ENCODE measurements at regions not wholly inside any gene's neighbourhood (a gene's known extent, or its start where the extent isn't known, plus 50 kb on each side); places are given as distances from the start of the nearest gene placed in this dataset.

GRCh38 chr2:8072907-8073306 lies 608.9 kb upstream of the ID2 start:
- H3K36me3 ChIP-seq = no peaks in the 10 kb centered on the region
- H3K27ac ChIP-seq = no peak overlapping the region
- H3K9me3 ChIP-seq = no peaks in the 10 kb centered on the region
- no peaks in the 10 kb centered on the region for H3K4me1 ChIP-seq (ENCODE audit: control insufficient read depth in 1 of 2, low read depth in 2 of 2)
- H3K4me3 ChIP-seq = no peak overlapping the region
- no peak for DNase-seq (ENCODE audit: low spot score)
- TF ChIP-seq, protein P1, sequence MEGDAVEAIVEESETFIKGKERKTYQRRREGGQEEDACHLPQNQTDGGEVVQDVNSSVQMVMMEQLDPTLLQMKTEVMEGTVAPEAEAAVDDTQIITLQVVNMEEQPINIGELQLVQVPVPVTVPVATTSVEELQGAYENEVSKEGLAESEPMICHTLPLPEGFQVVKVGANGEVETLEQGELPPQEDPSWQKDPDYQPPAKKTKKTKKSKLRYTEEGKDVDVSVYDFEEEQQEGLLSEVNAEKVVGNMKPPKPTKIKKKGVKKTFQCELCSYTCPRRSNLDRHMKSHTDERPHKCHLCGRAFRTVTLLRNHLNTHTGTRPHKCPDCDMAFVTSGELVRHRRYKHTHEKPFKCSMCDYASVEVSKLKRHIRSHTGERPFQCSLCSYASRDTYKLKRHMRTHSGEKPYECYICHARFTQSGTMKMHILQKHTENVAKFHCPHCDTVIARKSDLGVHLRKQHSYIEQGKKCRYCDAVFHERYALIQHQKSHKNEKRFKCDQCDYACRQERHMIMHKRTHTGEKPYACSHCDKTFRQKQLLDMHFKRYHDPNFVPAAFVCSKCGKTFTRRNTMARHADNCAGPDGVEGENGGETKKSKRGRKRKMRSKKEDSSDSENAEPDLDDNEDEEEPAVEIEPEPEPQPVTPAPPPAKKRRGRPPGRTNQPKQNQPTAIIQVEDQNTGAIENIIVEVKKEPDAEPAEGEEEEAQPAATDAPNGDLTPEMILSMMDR (IDR thresholded peaks at IDR 0.05) = no peak
- no peak for ATAC-seq (ENCODE audit: insufficient number of reproducible peaks, low FRiP score, low read depth)
- no peaks in the 10 kb centered on the region for H3K27me3 ChIP-seq (replicated peaks; ENCODE audit: insufficient read depth)

DNA sequence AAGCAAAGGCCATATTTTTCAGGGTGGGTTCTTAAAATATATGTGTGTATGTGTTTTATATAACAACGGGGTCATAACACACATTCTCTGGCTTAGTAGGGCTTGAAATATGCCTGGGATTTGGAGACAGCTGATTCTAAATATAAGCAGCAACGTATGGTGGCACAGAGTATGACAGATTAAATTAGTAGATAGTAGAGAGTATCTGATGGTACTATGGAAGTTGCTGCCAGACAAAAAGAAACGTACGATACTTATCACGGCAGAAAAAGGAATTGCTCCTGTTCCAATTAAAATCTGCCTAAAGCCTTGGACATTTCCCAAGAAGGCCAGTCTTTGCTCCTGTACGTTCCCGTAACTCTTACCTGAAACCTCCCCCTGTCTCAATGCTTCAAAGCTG lies 607.9 kb upstream of the ID2 start:
- no peaks in the 10 kb centered on the region for H3K9me3 ChIP-seq
- TF ChIP-seq, protein P1 (IDR thresholded peaks at IDR 0.05) = no peak
- no peak for DNase-seq (ENCODE audit: low spot score)
- no peak for ATAC-seq (ENCODE audit: insufficient number of reproducible peaks, low FRiP score, low read depth)
- H3K36me3 ChIP-seq = no peaks in the 10 kb centered on the region
- no peaks in the 10 kb centered on the region for H3K4me1 ChIP-seq (ENCODE audit: control insufficient read depth in 1 of 2, low read depth in 2 of 2)
- H3K27ac ChIP-seq = no peak overlapping the region
- H3K27me3 ChIP-seq (replicated peaks; ENCODE audit: insufficient read depth) = no peaks in the 10 kb centered on the region
- no peak overlapping the region for H3K4me3 ChIP-seq

GRCh38 chr2:8076448-8077342 lies 605.2 kb upstream of the ID2 start:
- H3K4me3 ChIP-seq = no peak overlapping the region
- H3K27me3 ChIP-seq (replicated peaks; ENCODE audit: insufficient read depth) = no peaks in the 10 kb centered on the region
- H3K36me3 ChIP-seq = no peaks in the 10 kb centered on the region
- DNase-seq (ENCODE audit: low spot score) (no peak), ATAC-seq (ENCODE audit: insufficient number of reproducible peaks, low FRiP score, low read depth) (no peak)
- no peaks in the 10 kb centered on the region for H3K9me3 ChIP-seq
- no peak overlapping the region for H3K27ac ChIP-seq
- no peaks in the 10 kb centered on the region for H3K4me1 ChIP-seq (ENCODE audit: control insufficient read depth in 1 of 2, low read depth in 2 of 2)
- TF ChIP-seq, protein P1 (IDR thresholded peaks at IDR 0.05) = no peak

- Histone ChIP-seq H3K4me3 (no peak overlapping the region), H3K9me3 (no peaks in the 10 kb centered on the region), H3K36me3 (no peaks in the 10 kb centered on the region), H3K4me1 (ENCODE audit: control insufficient read depth in 1 of 2, low read depth in 2 of 2) (no peaks in the 10 kb centered on the region), H3K27ac (no peak overlapping the region), H3K27me3 (replicated peaks; ENCODE audit: insufficient read depth) (no peaks in the 10 kb centered on the region)
- ATAC-seq (ENCODE audit: insufficient number of reproducible peaks, low FRiP score, low read depth) = no peak
- TF ChIP-seq, protein P1 (IDR thresholded peaks at IDR 0.05) = no peak
- no peak for DNase-seq (ENCODE audit: low spot score)
Measured at GRCh38 chr2:8078705-8079104, 603.2 kb upstream of the ID2 start.

DNA sequence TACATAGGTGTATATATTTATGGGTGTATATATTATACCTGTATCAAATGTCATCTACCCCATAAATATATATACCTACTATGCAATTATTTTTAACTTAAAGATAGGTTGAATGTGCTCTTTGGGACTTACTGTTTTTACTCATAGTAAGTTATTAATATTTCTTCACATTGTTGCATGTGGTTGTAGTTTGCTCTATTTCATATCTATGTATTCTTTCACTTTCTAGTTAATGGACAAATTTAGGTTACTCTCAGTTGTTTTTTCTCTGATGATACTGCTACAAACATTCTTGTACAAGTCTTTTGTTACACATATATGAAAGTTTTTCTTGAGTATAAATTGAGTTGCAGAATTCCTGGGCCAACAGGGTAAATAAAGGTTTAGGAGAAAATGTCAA lies 601.8 kb upstream of the ID2 start:
- H3K27ac ChIP-seq = no peak overlapping the region
- ATAC-seq (ENCODE audit: insufficient number of reproducible peaks, low FRiP score, low read depth) (no peak), DNase-seq (ENCODE audit: low spot score) (no peak)
- TF ChIP-seq, protein P1 (IDR thresholded peaks at IDR 0.05) = no peak
- H3K27me3 ChIP-seq (replicated peaks; ENCODE audit: insufficient read depth) = no peaks in the 10 kb centered on the region
- H3K36me3 ChIP-seq = no peaks in the 10 kb centered on the region
- no peaks in the 10 kb centered on the region for H3K9me3 ChIP-seq
- H3K4me1 ChIP-seq (ENCODE audit: control insufficient read depth in 1 of 2, low read depth in 2 of 2) = no peaks in the 10 kb centered on the region
- no peak overlapping the region for H3K4me3 ChIP-seq

Measured in thoracic aorta (tissue), 2 donors.